DMS 273 (cell line): ENCODE measurements at regions not wholly inside any gene's neighbourhood (a gene's known extent, or its start where the extent isn't known, plus 50 kb on each side); places are given as distances from the start of the nearest gene placed in this dataset.
"Not testable (repeated sequence)": the region's sequence is repeated elsewhere in the genome, so short reads cannot be mapped to it uniquely, and the experiment has no call there.

Source experiments
- DNase-seq: peaks from one replicate; lab custom pipeline; 2025; ENCODE audit not compliant: unreplicated experiment; lab: John Stamatoyannopoulos, UW

- no peak for DNase-seq
Observed at GRCh38 chr11:13134886-13135285, 125.8 kb downstream of the RASSF10 start.

GRCh38 chr11:13135385-13136271 lies 126.5 kb downstream of the RASSF10 start:
- peak; percentile 21 for DNase-seq

- no peak for DNase-seq
Observed at GRCh38 chr11:13136272-13136596, 127.1 kb downstream of the RASSF10 start.

- no peak for DNase-seq
Observed at GRCh38 chr11:13137844-13138301, 128.8 kb downstream of the RASSF10 start.

GRCh38 chr11:13139085-13139484 lies 130.0 kb downstream of the RASSF10 start:
- not testable (repeated sequence) for DNase-seq

GRCh38 chr11:13140028-13140870 lies 131.1 kb downstream of the RASSF10 start:
- no peak for DNase-seq

- DNase-seq: no peak
Observed at GRCh38 chr11:13140873-13141655, 131.9 kb downstream of the RASSF10 start.

GRCh38 chr11:13141731-13142709 lies 132.9 kb downstream of the RASSF10 start:
- no peak for DNase-seq

GRCh38 chr11:13143486-13144297 lies 133.9 kb upstream of the BMAL1 start:
- DNase-seq: no peak

- DNase-seq: no peak
Observed at GRCh38 chr11:13145461-13145860, 132.1 kb upstream of the BMAL1 start.

- DNase-seq: no peak
Observed at GRCh38 chr11:13149991-13150390, 127.6 kb upstream of the BMAL1 start.

GRCh38 chr11:13150487-13150886 lies 127.1 kb upstream of the BMAL1 start:
- no peak for DNase-seq

GRCh38 chr11:13152264-13152663 lies 125.3 kb upstream of the BMAL1 start:
- DNase-seq: no peak

- DNase-seq: peak; percentile 41
Observed at GRCh38 chr11:13152736-13153541, 124.7 kb upstream of the BMAL1 start.

- not testable (repeated sequence) for DNase-seq
Observed at GRCh38 chr11:13154374-13154773, 123.2 kb upstream of the BMAL1 start.

GRCh38 chr11:13160346-13160745 lies 117.2 kb upstream of the BMAL1 start:
- DNase-seq: no peak

GRCh38 chr11:13160806-13161205 lies 116.8 kb upstream of the BMAL1 start:
- no peak for DNase-seq

- DNase-seq: no peak
Observed at GRCh38 chr11:13163158-13163557, 114.4 kb upstream of the BMAL1 start.
